ENCODE measurements at regions not wholly inside any gene's neighbourhood (a gene's known extent, or its start where the extent isn't known, plus 50 kb on each side); places are given as distances from the start of the nearest gene placed in this dataset.

GRCh38 chr4:116397291-116397690, 688.1 kb downstream of the TRAM1L1 start:
- CTCF ChIA-PET, result no interaction called here
- H3K36me3 ChIP-seq (ENCODE audit: control insufficient read depth, insufficient read depth, low read length), result no peaks in the 10 kb centered on the region
- no peaks in the 10 kb centered on the region for H3K9me3 Mint-ChIP-seq (ENCODE audit: unreplicated experiment)
- no peaks in the 10 kb centered on the region for H3K36me3 Mint-ChIP-seq (ENCODE audit: insufficient read depth, unreplicated experiment)
- H3K4me3 ChIP-seq (ENCODE audit: low read depth, low read length), result no peak overlapping the region
- BruUV-seq (replicated peaks), result no TSS peak
- no peak overlapping the region for H3K27ac Mint-ChIP-seq (ENCODE audit: unreplicated experiment)
- no peak overlapping the region for H3K4me3 Mint-ChIP-seq (ENCODE audit: unreplicated experiment)
- POLR2A ChIA-PET, result no interaction called here
- H3K27me3 Mint-ChIP-seq (ENCODE audit: insufficient read depth, unreplicated experiment), result no peaks in the 10 kb centered on the region
- intact Hi-C loops (cut with micrococcal nuclease; ENCODE audit: unreplicated experiment), result no loop called here
- no peaks in the 10 kb centered on the region for H3K4me1 ChIP-seq
- no peak for DNase-seq
- H3K27me3 ChIP-seq (replicated peaks; ENCODE audit: control insufficient read depth, insufficient read depth, low read length), result no peaks in the 10 kb centered on the region
- no peaks in the 10 kb centered on the region for H3K4me1 Mint-ChIP-seq (ENCODE audit: low read depth, unreplicated experiment)
- TF ChIP-seq CTCF (IDR thresholded peaks at IDR 0.05; ENCODE audit: insufficient read depth in 1 of 2, low read depth in 1 of 2, low read length in 1 of 2, severe bottlenecking in 1 of 2, unreplicated experiment in 1 of 2), result no peak
- no peaks in the 10 kb centered on the region for H3K9me3 ChIP-seq

- H3K4me1 ChIP-seq, result no peaks in the 10 kb centered on the region
- H3K27ac Mint-ChIP-seq (ENCODE audit: unreplicated experiment), result no peak overlapping the region
- CTCF ChIA-PET, result no interaction called here
- no TSS peak for BruUV-seq (replicated peaks)
- H3K4me3 ChIP-seq (ENCODE audit: low read depth, low read length), result no peak overlapping the region
- H3K36me3 Mint-ChIP-seq (ENCODE audit: insufficient read depth, unreplicated experiment), result no peaks in the 10 kb centered on the region
- no peak overlapping the region for H3K4me3 Mint-ChIP-seq (ENCODE audit: unreplicated experiment)
- H3K27me3 Mint-ChIP-seq (ENCODE audit: insufficient read depth, unreplicated experiment), result no peaks in the 10 kb centered on the region
- no peaks in the 10 kb centered on the region for H3K36me3 ChIP-seq (ENCODE audit: control insufficient read depth, insufficient read depth, low read length)
- TF ChIP-seq CTCF (IDR thresholded peaks at IDR 0.05; ENCODE audit: insufficient read depth in 1 of 2, low read depth in 1 of 2, low read length in 1 of 2, severe bottlenecking in 1 of 2, unreplicated experiment in 1 of 2), result no peak
- intact Hi-C loops (cut with micrococcal nuclease; ENCODE audit: unreplicated experiment), result no loop called here
- POLR2A ChIA-PET, result no interaction called here
- H3K9me3 ChIP-seq, result no peaks in the 10 kb centered on the region
- no peaks in the 10 kb centered on the region for H3K9me3 Mint-ChIP-seq (ENCODE audit: unreplicated experiment)
- H3K4me1 Mint-ChIP-seq (ENCODE audit: low read depth, unreplicated experiment), result no peaks in the 10 kb centered on the region
- no peaks in the 10 kb centered on the region for H3K27me3 ChIP-seq (replicated peaks; ENCODE audit: control insufficient read depth, insufficient read depth, low read length)
- DNase-seq, result no peak
Observed at GRCh38 chr4:116395408-116395807, 690.0 kb downstream of the TRAM1L1 start.

GRCh38 chr4:116391020-116391419, 694.4 kb downstream of the TRAM1L1 start:
- H3K27me3 Mint-ChIP-seq (ENCODE audit: insufficient read depth, unreplicated experiment), result no peaks in the 10 kb centered on the region
- H3K27ac Mint-ChIP-seq (ENCODE audit: unreplicated experiment), result no peak overlapping the region
- no peak for DNase-seq
- H3K4me1 Mint-ChIP-seq (ENCODE audit: low read depth, unreplicated experiment), result no peaks in the 10 kb centered on the region
- H3K4me3 Mint-ChIP-seq (ENCODE audit: unreplicated experiment), result no peak overlapping the region
- no peaks in the 10 kb centered on the region for H3K36me3 Mint-ChIP-seq (ENCODE audit: insufficient read depth, unreplicated experiment)
- Histone ChIP-seq H3K4me1 (peaks cover 21% of the 10 kb centered on the region), H3K9me3 (no peaks in the 10 kb centered on the region), H3K36me3 (ENCODE audit: control insufficient read depth, insufficient read depth, low read length) (no peaks in the 10 kb centered on the region), H3K4me3 (ENCODE audit: low read depth, low read length) (no peak overlapping the region), H3K27me3 (replicated peaks; ENCODE audit: control insufficient read depth, insufficient read depth, low read length) (no peaks in the 10 kb centered on the region)
- no peak for TF ChIP-seq CTCF (IDR thresholded peaks at IDR 0.05; ENCODE audit: insufficient read depth in 1 of 2, low read depth in 1 of 2, low read length in 1 of 2, severe bottlenecking in 1 of 2, unreplicated experiment in 1 of 2)
- H3K9me3 Mint-ChIP-seq (ENCODE audit: unreplicated experiment), result no peaks in the 10 kb centered on the region
- intact Hi-C loops (cut with micrococcal nuclease; ENCODE audit: unreplicated experiment), result no loop called here
- POLR2A ChIA-PET, result no interaction called here
- CTCF ChIA-PET, result no interaction called here
- no TSS peak for BruUV-seq (replicated peaks)
